ENCODE measurements at regions not wholly inside any gene's neighbourhood (a gene's known extent, or its start where the extent isn't known, plus 50 kb on each side); places are given as distances from the start of the nearest gene placed in this dataset.

- Histone ChIP-seq H3K9ac (ENCODE audit: low read depth, low read length) (no peak overlapping the region), H3K4me3 (ENCODE audit: low read depth, low read length) (no peak overlapping the region), H3K36me3 (ENCODE audit: control insufficient read depth, insufficient read depth, low read length) (no peaks in the 10 kb centered on the region), H3K4me1 (ENCODE audit: control insufficient read depth, insufficient read depth, low read length) (peaks cover 10% of the 10 kb centered on the region; the same call in 1 of the 2 replicates), H3K27me3 (ENCODE audit: control insufficient read depth, insufficient read depth, low read length) (no peaks in the 10 kb centered on the region), H3K27ac (ENCODE audit: low read depth, low read length) (no peak overlapping the region), H3K9me3 (ENCODE audit: control insufficient read depth, insufficient read depth, low read length) (no peaks in the 10 kb centered on the region)
Measured at GRCh38 chr12:68102731-68103130, 56.8 kb downstream of the IFNG start.

- peaks cover 10% of the 10 kb centered on the region; the same call in 1 of the 2 replicates for H3K4me1 ChIP-seq (ENCODE audit: control insufficient read depth, insufficient read depth, low read length)
- H3K9ac ChIP-seq (ENCODE audit: low read depth, low read length) = no peak overlapping the region
- no peaks in the 10 kb centered on the region for H3K36me3 ChIP-seq (ENCODE audit: control insufficient read depth, insufficient read depth, low read length)
- no peaks in the 10 kb centered on the region for H3K27me3 ChIP-seq (ENCODE audit: control insufficient read depth, insufficient read depth, low read length)
- H3K4me3 ChIP-seq (ENCODE audit: low read depth, low read length) = no peak overlapping the region
- no peaks in the 10 kb centered on the region for H3K9me3 ChIP-seq (ENCODE audit: control insufficient read depth, insufficient read depth, low read length)
- H3K27ac ChIP-seq (ENCODE audit: low read depth, low read length) = no peak overlapping the region
Measured at GRCh38 chr12:68102163-68102562, 57.4 kb downstream of the IFNG start.

GRCh38 chr12:68100241-68100640, 59.3 kb downstream of the IFNG start:
- Histone ChIP-seq H3K36me3 (ENCODE audit: control insufficient read depth, insufficient read depth, low read length) (no peaks in the 10 kb centered on the region), H3K4me3 (ENCODE audit: low read depth, low read length) (no peak overlapping the region)

GRCh38 chr12:68098939-68099338, 60.6 kb downstream of the IFNG start:
- Histone ChIP-seq H3K9me3 (ENCODE audit: control insufficient read depth, insufficient read depth, low read length) (no peaks in the 10 kb centered on the region), H3K4me3 (ENCODE audit: low read depth, low read length) (no peak overlapping the region), H3K9ac (ENCODE audit: low read depth, low read length) (no peak overlapping the region), H3K4me1 (ENCODE audit: control insufficient read depth, insufficient read depth, low read length) (peaks cover 10% of the 10 kb centered on the region; the same call in 1 of the 2 replicates), H3K36me3 (ENCODE audit: control insufficient read depth, insufficient read depth, low read length) (no peaks in the 10 kb centered on the region), H3K27me3 (ENCODE audit: control insufficient read depth, insufficient read depth, low read length) (no peaks in the 10 kb centered on the region), H3K27ac (ENCODE audit: low read depth, low read length) (peak overlapping the region; percentile 66)

More at GRCh38 chr12:68100241-68100640, 59.3 kb downstream of the IFNG start:
- H3K9me3 ChIP-seq (ENCODE audit: control insufficient read depth, insufficient read depth, low read length) = no peaks in the 10 kb centered on the region
- H3K27me3 ChIP-seq (ENCODE audit: control insufficient read depth, insufficient read depth, low read length) = no peaks in the 10 kb centered on the region
- no peak overlapping the region for H3K9ac ChIP-seq (ENCODE audit: low read depth, low read length)
- H3K27ac ChIP-seq (ENCODE audit: low read depth, low read length) = no peak overlapping the region
- peaks cover 10% of the 10 kb centered on the region; the same call in 1 of the 2 replicates for H3K4me1 ChIP-seq (ENCODE audit: control insufficient read depth, insufficient read depth, low read length)

- peaks cover 10% of the 10 kb centered on the region; the same call in 1 of the 2 replicates for H3K4me1 ChIP-seq (ENCODE audit: control insufficient read depth, insufficient read depth, low read length)
- H3K36me3 ChIP-seq (ENCODE audit: control insufficient read depth, insufficient read depth, low read length) = no peaks in the 10 kb centered on the region
- H3K27me3 ChIP-seq (ENCODE audit: control insufficient read depth, insufficient read depth, low read length) = no peaks in the 10 kb centered on the region
- no peak overlapping the region for H3K9ac ChIP-seq (ENCODE audit: low read depth, low read length)
- H3K4me3 ChIP-seq (ENCODE audit: low read depth, low read length) = no peak overlapping the region
- no peaks in the 10 kb centered on the region for H3K9me3 ChIP-seq (ENCODE audit: control insufficient read depth, insufficient read depth, low read length)
- no peak overlapping the region for H3K27ac ChIP-seq (ENCODE audit: low read depth, low read length)
Measured at GRCh38 chr12:68097386-68097785, 62.2 kb downstream of the IFNG start.

GRCh38 chr12:68094645-68095395, 64.7 kb downstream of the IFNG start:
- H3K36me3 ChIP-seq (ENCODE audit: control insufficient read depth, insufficient read depth, low read length) = no peaks in the 10 kb centered on the region
- no peak overlapping the region for H3K4me3 ChIP-seq (ENCODE audit: low read depth, low read length)
- peaks cover 10% of the 10 kb centered on the region; the same call in 1 of the 2 replicates for H3K4me1 ChIP-seq (ENCODE audit: control insufficient read depth, insufficient read depth, low read length)
- H3K27ac ChIP-seq (ENCODE audit: low read depth, low read length) = no peak overlapping the region
- 0 out of 2 replicates have a peak, but pooled peaks cover 2% of the 10 kb centered on the region for H3K9me3 ChIP-seq (ENCODE audit: control insufficient read depth, insufficient read depth, low read length)
- no peaks in the 10 kb centered on the region for H3K27me3 ChIP-seq (ENCODE audit: control insufficient read depth, insufficient read depth, low read length)
- no peak overlapping the region for H3K9ac ChIP-seq (ENCODE audit: low read depth, low read length)

GRCh38 chr12:68094195-68094594, 65.3 kb downstream of the IFNG start:
- Histone ChIP-seq H3K9me3 (ENCODE audit: control insufficient read depth, insufficient read depth, low read length) (peaks cover 8% of the 10 kb centered on the region; the same call in 1 of the 2 replicates), H3K9ac (ENCODE audit: low read depth, low read length) (no peak overlapping the region), H3K27ac (ENCODE audit: low read depth, low read length) (no peak overlapping the region), H3K36me3 (ENCODE audit: control insufficient read depth, insufficient read depth, low read length) (no peaks in the 10 kb centered on the region), H3K27me3 (ENCODE audit: control insufficient read depth, insufficient read depth, low read length) (no peaks in the 10 kb centered on the region), H3K4me1 (ENCODE audit: control insufficient read depth, insufficient read depth, low read length) (peaks cover 9% of the 10 kb centered on the region; the same call in 1 of the 2 replicates), H3K4me3 (ENCODE audit: low read depth, low read length) (no peak overlapping the region)

- Histone ChIP-seq H3K36me3 (ENCODE audit: control insufficient read depth, insufficient read depth, low read length) (no peaks in the 10 kb centered on the region), H3K4me3 (ENCODE audit: low read depth, low read length) (no peak overlapping the region), H3K4me1 (ENCODE audit: control insufficient read depth, insufficient read depth, low read length) (no peaks in the 10 kb centered on the region), H3K27me3 (ENCODE audit: control insufficient read depth, insufficient read depth, low read length) (no peaks in the 10 kb centered on the region), H3K9ac (ENCODE audit: low read depth, low read length) (no peak overlapping the region), H3K27ac (ENCODE audit: low read depth, low read length) (no peak overlapping the region), H3K9me3 (ENCODE audit: control insufficient read depth, insufficient read depth, low read length) (peaks cover 12% of the 10 kb centered on the region; the same call in 1 of the 2 replicates)
Measured at GRCh38 chr12:68092976-68093375, 66.6 kb downstream of the IFNG start.

- peaks cover 12% of the 10 kb centered on the region; the same call in 1 of the 2 replicates for H3K9me3 ChIP-seq (ENCODE audit: control insufficient read depth, insufficient read depth, low read length)
- H3K27me3 ChIP-seq (ENCODE audit: control insufficient read depth, insufficient read depth, low read length) = no peaks in the 10 kb centered on the region
- no peaks in the 10 kb centered on the region for H3K4me1 ChIP-seq (ENCODE audit: control insufficient read depth, insufficient read depth, low read length)
- no peak overlapping the region for H3K4me3 ChIP-seq (ENCODE audit: low read depth, low read length)
- no peaks in the 10 kb centered on the region for H3K36me3 ChIP-seq (ENCODE audit: control insufficient read depth, insufficient read depth, low read length)
- H3K9ac ChIP-seq (ENCODE audit: low read depth, low read length) = no peak overlapping the region
- no peak overlapping the region for H3K27ac ChIP-seq (ENCODE audit: low read depth, low read length)
Measured at GRCh38 chr12:68089101-68089500, 70.4 kb downstream of the IFNG start.

GRCh38 chr12:68086019-68086603, 73.4 kb downstream of the IFNG start:
- H3K9ac ChIP-seq (ENCODE audit: low read depth, low read length) = no peak overlapping the region
- peaks cover 19% of the 10 kb centered on the region for H3K9me3 ChIP-seq (ENCODE audit: control insufficient read depth, insufficient read depth, low read length)
- H3K4me3 ChIP-seq (ENCODE audit: low read depth, low read length) = no peak overlapping the region
- H3K27ac ChIP-seq (ENCODE audit: low read depth, low read length) = no peak overlapping the region
- peaks cover 8% of the 10 kb centered on the region for H3K4me1 ChIP-seq (ENCODE audit: control insufficient read depth, insufficient read depth, low read length)
- no peaks in the 10 kb centered on the region for H3K36me3 ChIP-seq (ENCODE audit: control insufficient read depth, insufficient read depth, low read length)
- H3K27me3 ChIP-seq (ENCODE audit: control insufficient read depth, insufficient read depth, low read length) = no peaks in the 10 kb centered on the region

- H3K4me1 ChIP-seq (ENCODE audit: control insufficient read depth, insufficient read depth, low read length) = peaks cover 17% of the 10 kb centered on the region
- H3K27ac ChIP-seq (ENCODE audit: low read depth, low read length) = peak overlapping the region; percentile 95
- H3K4me3 ChIP-seq (ENCODE audit: low read depth, low read length) = no peak overlapping the region
- H3K27me3 ChIP-seq (ENCODE audit: control insufficient read depth, insufficient read depth, low read length) = no peaks in the 10 kb centered on the region
- H3K9me3 ChIP-seq (ENCODE audit: control insufficient read depth, insufficient read depth, low read length) = peaks cover 7% of the 10 kb centered on the region; the same call in 1 of the 2 replicates
- no peaks in the 10 kb centered on the region for H3K36me3 ChIP-seq (ENCODE audit: control insufficient read depth, insufficient read depth, low read length)
- no peak overlapping the region for H3K9ac ChIP-seq (ENCODE audit: low read depth, low read length)
Measured at GRCh38 chr12:68081561-68081960, 78.0 kb downstream of the IFNG start.
